PC-3 (cell line): ENCODE measurements at regions not wholly inside any gene's neighbourhood (a gene's known extent, or its start where the extent isn't known, plus 50 kb on each side); places are given as distances from the start of the nearest gene placed in this dataset.

Experiments used
- ATAC-seq: fragments of 200-7000 bp; cut with Tn5 transposase; 2 replicates; pipeline ENCODE4 v1.9.1; 2020; ENCODE audit warnings: mild to moderate bottlenecking, moderate library complexity
- BruUV-seq: library from RNA; stranded (reverse); fragments of 400-500 nt; replicated peaks from 2 replicates; lab custom pipeline; 2021; lab: Mats Ljungman, UMichigan
- CTCF ChIA-PET: fragments of 300-600 bp; sonication (Branson Sonifier 250); formaldehyde crosslinking; loops from one replicate; lab custom pipeline; 2022; ENCODE audit warnings: antibody characterized with exemption; lab: Charles Lee
- POLR2A ChIA-PET: fragments of 300-600 bp; sonication (Branson Sonifier 250); formaldehyde crosslinking; loops from one replicate; lab custom pipeline; 2022; ENCODE audit warnings: antibody characterized with exemption; ENCODE audit not compliant: unreplicated experiment; lab: Charles Lee
- DNase-seq: peaks from one replicate; pipeline ENCODE4 v3.0.0-alpha.2; 2015
- H2AFZ ChIP-seq: fragments of 300-600 bp; sonication (generic); 2 replicates; pipeline ENCODE4 v1.6.0; 2016; ENCODE audit warnings: antibody characterized with exemption, low read length
- H3F3A ChIP-seq: fragments of 300-600 bp; sonication (generic); one replicate; pipeline ENCODE4 v1.6.0; 2017; ENCODE audit warnings: antibody characterized with exemption, low read length, control low read depth, mild to moderate bottlenecking; ENCODE audit not compliant: unreplicated experiment
- H3K27ac ChIP-seq: fragments of 300-600 bp; sonication (generic); 2 replicates; pipeline ENCODE4 v1.5.1; 2016; ENCODE audit warnings: mild to moderate bottlenecking, low read length
- H3K27me3 ChIP-seq: fragments of 300-600 bp; sonication (generic); 2 replicates; pipeline ENCODE4 v1.6.1; 2016; ENCODE audit warnings: low read length, mixed read lengths
- H3K36me3 ChIP-seq: fragments of 300-600 bp; sonication (generic); 2 replicates; pipeline ENCODE4 v1.6.1; 2016; ENCODE audit warnings: low read depth, mixed run types, low read length, mixed read lengths
- H3K4me1 ChIP-seq: fragments of 300-600 bp; sonication (generic); 2 replicates; pipeline ENCODE4 v1.5.1; 2016; ENCODE audit warnings: low read length; ENCODE audit not compliant: insufficient read depth
- H3K4me2 ChIP-seq: fragments of 300-600 bp; sonication (generic); 2 replicates; pipeline ENCODE4 v1.6.0; 2016; ENCODE audit warnings: low read length
- H3K4me3 ChIP-seq: fragments of 300-600 bp; sonication (generic); 2 replicates; pipeline ENCODE4 v1.5.1; 2016; ENCODE audit warnings: mild to moderate bottlenecking, low read length, mixed read lengths
- H3K79me2 ChIP-seq: fragments of 300-600 bp; sonication (generic); 2 replicates; pipeline ENCODE4 v1.6.1; 2017; ENCODE audit warnings: low read length, mixed read lengths
- H3K9ac ChIP-seq: fragments of 300-600 bp; sonication (generic); 2 replicates; pipeline ENCODE4 v1.6.0; 2016; ENCODE audit warnings: mild to moderate bottlenecking, low read length
- H3K9me2 ChIP-seq: fragments of 300-600 bp; sonication (generic); replicated peaks from 2 replicates; pipeline ENCODE4 v1.6.1; 2016; ENCODE audit warnings: mixed run types, low read length, mixed read lengths
- H3K9me3 ChIP-seq: fragments of 300-600 bp; sonication (generic); 2 replicates; pipeline ENCODE4 v1.6.1; 2016; ENCODE audit warnings: low read length, mixed read lengths
- H4K20me1 ChIP-seq: fragments of 300-600 bp; sonication (generic); 2 replicates; pipeline ENCODE4 v1.6.1; 2016; ENCODE audit warnings: low read length, mixed read lengths
- CTCF ChIP-seq: fragments of 300-600 bp; sonication (generic); conservative IDR thresholded peaks from 2 replicates; pipeline ENCODE4 v1.5.1; 2017; ENCODE audit warnings: antibody characterized with exemption, low read depth, mild to moderate bottlenecking, low read length
- EZH2 ChIP-seq: fragments of 300-600 bp; sonication (generic); IDR thresholded peaks from one replicate; pipeline ENCODE4 v1.6.1; 2017; ENCODE audit warnings: antibody characterized with exemption, mild to moderate bottlenecking, low read length; ENCODE audit not compliant: unreplicated experiment
- EZH2phosphoT487 ChIP-seq: fragments of 300-600 bp; sonication (generic); IDR thresholded peaks from 2 replicates; pipeline ENCODE4 v1.6.1; 2018; ENCODE audit warnings: mild to moderate bottlenecking, antibody characterized with exemption, low read length, borderline replicate concordance
- intact Hi-C: fragments of 100-400 bp; cut with micrococcal nuclease; formaldehyde crosslinking; loops from 2 replicates; pipeline ENCODE4 v1.9.0; 2023

GRCh38 chr5:173736923-173737412 is 120.5 kb upstream of the BOD1 start:
- ChIA-PET CTCF (no interaction called here), POLR2A (no interaction called here)
- intact Hi-C loops, result no loop called here
- Histone ChIP-seq H2AFZ (no peak overlapping the region), H3K79me2 (no peaks in the 10 kb centered on the region), H3K27me3 (no peaks in the 10 kb centered on the region), H3K9ac (no peak overlapping the region), H4K20me1 (no peaks in the 10 kb centered on the region), H3F3A (no peaks in the 10 kb centered on the region), H3K4me3 (no peak overlapping the region), H3K4me2 (no peak overlapping the region), H3K9me3 (no peaks in the 10 kb centered on the region), H3K36me3 (no peaks in the 10 kb centered on the region), H3K27ac (no peak overlapping the region), H3K9me2 (no peaks in the 10 kb centered on the region), H3K4me1 (no peaks in the 10 kb centered on the region)
- TF ChIP-seq EZH2 (no peak), CTCF (no peak), EZH2phosphoT487 (no peak)
- ATAC-seq (no peak), DNase-seq (no peak)
- no TSS peak for BruUV-seq

- no peak overlapping the region for H3K4me2 ChIP-seq
- no peaks in the 10 kb centered on the region for H3F3A ChIP-seq
- ATAC-seq (no peak), DNase-seq (no peak)
- no peak overlapping the region for H3K27ac ChIP-seq
- no peaks in the 10 kb centered on the region for H3K9me2 ChIP-seq
- ChIA-PET POLR2A (no interaction called here), CTCF (no interaction called here)
- no peaks in the 10 kb centered on the region for H3K9me3 ChIP-seq
- H2AFZ ChIP-seq, result no peak overlapping the region
- H3K27me3 ChIP-seq, result no peaks in the 10 kb centered on the region
- no peaks in the 10 kb centered on the region for H3K4me1 ChIP-seq
- H4K20me1 ChIP-seq, result no peaks in the 10 kb centered on the region
- H3K79me2 ChIP-seq, result no peaks in the 10 kb centered on the region
- BruUV-seq, result no TSS peak
- no peak overlapping the region for H3K9ac ChIP-seq
- intact Hi-C loops, result no loop called here
- H3K4me3 ChIP-seq, result no peak overlapping the region
- no peaks in the 10 kb centered on the region for H3K36me3 ChIP-seq
- TF ChIP-seq EZH2, result no peak
- no peak for TF ChIP-seq CTCF
- TF ChIP-seq EZH2phosphoT487, result no peak
Observed at GRCh38 chr5:173739741-173740140, 123.3 kb upstream of the BOD1 start.

DNA sequence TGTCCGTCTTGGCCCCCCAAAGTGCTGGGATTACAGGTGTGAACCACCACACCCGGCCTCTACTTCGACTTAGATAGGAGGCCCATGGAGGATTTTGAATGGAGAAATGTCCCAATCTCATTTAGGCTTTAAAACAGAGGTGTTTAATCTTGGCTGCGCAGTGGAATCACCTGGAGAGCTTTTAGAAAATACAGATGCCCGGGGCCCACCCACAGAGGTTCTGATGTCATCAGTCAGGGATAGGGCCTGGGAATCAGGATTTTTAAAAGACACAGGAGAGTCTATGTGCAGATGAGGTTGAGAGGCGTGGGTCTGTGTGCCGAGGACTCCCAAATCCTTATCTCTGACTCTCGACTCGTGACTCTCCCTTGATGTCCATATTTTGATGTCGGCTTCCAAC is 124.0 kb upstream of the BOD1 start:
- no TSS peak for BruUV-seq
- Histone ChIP-seq H3F3A (no peaks in the 10 kb centered on the region), H4K20me1 (no peaks in the 10 kb centered on the region), H3K27ac (no peak overlapping the region), H3K4me3 (no peak overlapping the region), H3K4me1 (peaks cover 5% of the 10 kb centered on the region), H3K9ac (no peak overlapping the region), H3K27me3 (no peaks in the 10 kb centered on the region), H2AFZ (no peak overlapping the region), H3K9me3 (no peaks in the 10 kb centered on the region), H3K9me2 (no peaks in the 10 kb centered on the region), H3K4me2 (no peak overlapping the region), H3K79me2 (no peaks in the 10 kb centered on the region), H3K36me3 (no peaks in the 10 kb centered on the region)
- no peak for ATAC-seq
- ChIA-PET POLR2A (no interaction called here), CTCF (no interaction called here)
- intact Hi-C loops, result no loop called here
- TF ChIP-seq CTCF (no peak), EZH2 (no peak), EZH2phosphoT487 (no peak)
- DNase-seq, result no peak
